ENCODE measurements at regions not wholly inside any gene's neighbourhood (a gene's known extent, or its start where the extent isn't known, plus 50 kb on each side); places are given as distances from the start of the nearest gene placed in this dataset.

DNA sequence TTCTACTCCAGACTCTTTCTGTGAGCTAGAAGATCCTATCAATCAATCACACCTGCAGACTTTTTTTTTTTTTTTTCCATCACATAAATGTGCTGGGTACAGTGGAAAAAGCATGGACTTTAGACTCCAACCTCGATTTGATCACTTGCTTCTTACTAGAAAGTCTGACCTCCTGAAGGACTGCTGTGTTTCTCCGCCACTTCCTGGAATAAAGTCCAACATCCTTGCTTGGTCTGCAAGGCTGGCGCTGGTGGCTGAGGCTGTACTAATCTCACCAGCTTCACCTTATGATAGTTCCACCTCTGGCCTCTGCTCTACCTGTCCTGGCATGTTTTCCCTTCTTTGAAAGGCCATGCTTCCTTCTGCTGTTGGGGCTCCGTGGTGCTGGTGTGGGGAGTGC, 60.9 kb upstream of the SESN3 start:
- Mint-ChIP-seq H3K9me3 (no peaks in the 10 kb centered on the region), H3K27ac (no peak overlapping the region), H3K36me3 (ENCODE audit: low read depth) (no peaks in the 10 kb centered on the region), H3K4me3 (no peak overlapping the region), H3K4me1 (ENCODE audit: low read depth) (no peaks in the 10 kb centered on the region), H3K27me3 (ENCODE audit: insufficient read depth) (no peaks in the 10 kb centered on the region)
- no peak for DNase-seq
- TF ChIP-seq, protein P1, sequence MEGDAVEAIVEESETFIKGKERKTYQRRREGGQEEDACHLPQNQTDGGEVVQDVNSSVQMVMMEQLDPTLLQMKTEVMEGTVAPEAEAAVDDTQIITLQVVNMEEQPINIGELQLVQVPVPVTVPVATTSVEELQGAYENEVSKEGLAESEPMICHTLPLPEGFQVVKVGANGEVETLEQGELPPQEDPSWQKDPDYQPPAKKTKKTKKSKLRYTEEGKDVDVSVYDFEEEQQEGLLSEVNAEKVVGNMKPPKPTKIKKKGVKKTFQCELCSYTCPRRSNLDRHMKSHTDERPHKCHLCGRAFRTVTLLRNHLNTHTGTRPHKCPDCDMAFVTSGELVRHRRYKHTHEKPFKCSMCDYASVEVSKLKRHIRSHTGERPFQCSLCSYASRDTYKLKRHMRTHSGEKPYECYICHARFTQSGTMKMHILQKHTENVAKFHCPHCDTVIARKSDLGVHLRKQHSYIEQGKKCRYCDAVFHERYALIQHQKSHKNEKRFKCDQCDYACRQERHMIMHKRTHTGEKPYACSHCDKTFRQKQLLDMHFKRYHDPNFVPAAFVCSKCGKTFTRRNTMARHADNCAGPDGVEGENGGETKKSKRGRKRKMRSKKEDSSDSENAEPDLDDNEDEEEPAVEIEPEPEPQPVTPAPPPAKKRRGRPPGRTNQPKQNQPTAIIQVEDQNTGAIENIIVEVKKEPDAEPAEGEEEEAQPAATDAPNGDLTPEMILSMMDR (IDR thresholded peaks at IDR 0.05): no peak

DNA sequence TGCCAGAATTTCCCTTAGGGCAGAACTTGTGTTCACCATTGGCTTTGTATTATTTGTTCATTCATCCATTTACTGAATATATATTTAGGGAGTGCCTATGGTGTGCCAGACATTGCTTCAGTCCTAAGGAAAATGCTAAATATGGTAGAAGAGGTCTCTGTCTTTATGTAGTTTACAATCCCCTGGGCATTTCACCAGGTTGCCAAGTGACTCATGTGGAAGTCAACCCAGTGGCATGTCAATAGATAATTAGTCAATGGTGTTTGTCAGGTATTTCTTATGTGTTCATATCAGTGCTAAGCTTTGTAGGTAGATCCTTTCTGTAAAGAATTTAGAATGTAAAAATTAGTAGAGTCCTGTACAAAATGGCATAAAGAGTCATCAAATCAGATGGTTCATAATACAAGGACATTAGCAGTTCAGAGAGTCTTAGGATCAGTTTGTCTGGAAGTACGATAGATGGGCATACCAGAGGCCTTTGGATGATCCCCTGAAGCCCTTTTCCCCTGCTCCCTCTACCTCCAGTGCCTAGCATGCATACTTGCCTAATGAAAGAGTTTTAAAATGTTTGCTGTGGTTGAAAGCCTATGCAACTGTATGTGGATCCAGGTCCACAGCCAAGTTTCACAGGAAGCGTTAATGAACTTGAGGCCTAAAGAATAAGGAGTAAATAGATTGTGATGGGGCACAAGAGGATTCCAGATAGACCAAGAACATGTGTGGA, 58.5 kb upstream of the SESN3 start:
- TF ChIP-seq, protein P1 (IDR thresholded peaks at IDR 0.05): no peak
- no peaks in the 10 kb centered on the region for H3K27me3 Mint-ChIP-seq (ENCODE audit: insufficient read depth)
- H3K4me1 Mint-ChIP-seq (ENCODE audit: low read depth): no peaks in the 10 kb centered on the region
- no peaks in the 10 kb centered on the region for H3K9me3 Mint-ChIP-seq
- no peaks in the 10 kb centered on the region for H3K36me3 Mint-ChIP-seq (ENCODE audit: low read depth)
- DNase-seq: no peak
- no peak overlapping the region for H3K27ac Mint-ChIP-seq
- no peak overlapping the region for H3K4me3 Mint-ChIP-seq

DNA sequence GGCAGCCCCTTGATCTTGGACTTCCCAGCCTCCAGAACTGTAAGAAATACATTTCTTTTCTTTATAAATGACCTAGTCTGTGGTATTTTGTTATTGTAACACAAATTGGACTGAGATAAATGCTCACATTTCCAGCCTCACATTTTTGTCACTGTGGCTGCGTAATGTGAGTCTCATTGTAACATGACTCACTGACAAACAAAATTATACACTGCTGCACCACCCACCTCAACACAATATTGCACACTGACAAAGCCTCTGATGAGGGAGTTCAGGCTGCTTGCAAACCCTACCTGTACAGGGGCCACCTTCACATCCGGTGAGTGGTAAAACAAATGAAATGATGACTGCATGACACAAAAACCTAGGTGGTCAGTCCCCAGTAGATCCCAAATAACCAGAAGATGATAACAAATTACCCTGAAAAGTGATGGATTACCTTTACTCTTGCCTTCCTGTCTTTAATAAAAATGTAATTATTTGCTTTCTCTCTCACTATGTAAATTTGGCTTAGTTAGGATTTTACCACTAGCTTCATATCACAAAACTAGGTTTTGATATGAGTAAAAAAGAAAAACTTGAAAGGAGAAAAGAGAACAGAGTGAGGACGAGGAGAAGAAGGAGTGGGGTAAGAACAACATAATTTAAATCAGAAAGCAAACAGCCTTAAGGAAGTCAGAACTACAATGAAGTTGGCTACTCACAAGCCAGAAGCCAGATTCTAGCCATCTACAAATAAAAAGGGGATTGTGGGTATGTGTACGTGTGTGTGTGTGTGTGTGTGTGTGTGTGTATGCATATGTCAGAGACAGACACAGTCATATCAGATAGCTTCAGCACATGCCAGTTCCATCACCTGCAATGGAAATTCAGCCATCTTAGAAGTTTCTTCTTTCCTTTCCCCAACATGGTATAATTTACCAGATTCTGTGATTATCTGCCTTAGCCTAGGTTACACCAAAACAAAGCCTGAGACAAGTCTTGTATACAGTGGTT, 53.4 kb upstream of the SESN3 start:
- H3K27ac Mint-ChIP-seq: no peak overlapping the region
- TF ChIP-seq, protein P1 (IDR thresholded peaks at IDR 0.05): no peak
- H3K4me1 Mint-ChIP-seq (ENCODE audit: low read depth): no peaks in the 10 kb centered on the region
- no peak overlapping the region for H3K4me3 Mint-ChIP-seq
- no peaks in the 10 kb centered on the region for H3K9me3 Mint-ChIP-seq
- H3K27me3 Mint-ChIP-seq (ENCODE audit: insufficient read depth): no peaks in the 10 kb centered on the region
- no peak for DNase-seq
- no peaks in the 10 kb centered on the region for H3K36me3 Mint-ChIP-seq (ENCODE audit: low read depth)

DNA sequence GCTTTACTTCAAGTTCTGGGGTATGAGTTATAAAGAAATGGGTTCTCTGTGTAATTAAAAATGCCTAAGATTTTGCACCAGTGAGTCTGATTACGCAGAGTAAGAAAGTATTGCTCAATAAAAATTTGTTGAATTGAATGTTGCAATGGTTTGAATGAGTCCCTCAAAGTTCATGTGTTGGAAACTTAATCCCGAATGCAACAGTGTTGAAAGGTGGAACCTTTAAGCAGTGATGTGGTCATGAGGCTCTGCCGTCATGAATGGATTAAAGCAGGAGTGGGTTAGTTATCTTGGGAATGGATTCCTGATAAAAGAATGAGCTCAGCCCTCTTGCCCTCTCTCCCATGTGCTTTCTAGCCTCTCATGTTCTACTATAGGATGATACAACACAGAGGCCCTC, 52.6 kb upstream of the SESN3 start:
- TF ChIP-seq, protein P1 (IDR thresholded peaks at IDR 0.05): no peak
- H3K9me3 Mint-ChIP-seq: no peaks in the 10 kb centered on the region
- no peak for DNase-seq
- no peaks in the 10 kb centered on the region for H3K27me3 Mint-ChIP-seq (ENCODE audit: insufficient read depth)
- H3K27ac Mint-ChIP-seq: no peak overlapping the region
- no peaks in the 10 kb centered on the region for H3K4me1 Mint-ChIP-seq (ENCODE audit: low read depth)
- H3K4me3 Mint-ChIP-seq: no peak overlapping the region
- no peaks in the 10 kb centered on the region for H3K36me3 Mint-ChIP-seq (ENCODE audit: low read depth)

DNA sequence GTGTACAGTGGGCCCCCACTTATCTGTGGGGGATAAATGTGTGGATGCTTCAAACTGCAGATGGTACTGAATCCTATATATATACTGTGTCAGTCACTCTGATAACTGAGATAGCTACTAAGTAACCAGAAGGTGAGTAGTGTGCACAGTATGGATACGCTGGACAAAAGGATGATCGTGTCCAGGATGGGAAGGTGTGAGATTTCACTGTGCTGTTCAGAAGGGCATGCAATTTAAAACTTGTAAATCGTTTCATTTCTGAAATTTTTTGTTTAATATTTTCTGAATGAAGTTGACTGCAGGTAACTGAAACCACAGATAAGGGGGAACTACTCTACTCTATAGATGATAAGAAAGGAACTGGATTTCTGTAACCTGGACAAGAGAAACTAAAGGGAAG, 52.1 kb upstream of the SESN3 start:
- no peaks in the 10 kb centered on the region for H3K36me3 Mint-ChIP-seq (ENCODE audit: low read depth)
- TF ChIP-seq, protein P1 (IDR thresholded peaks at IDR 0.05): no peak
- H3K27ac Mint-ChIP-seq: no peak overlapping the region
- DNase-seq: no peak
- no peaks in the 10 kb centered on the region for H3K4me1 Mint-ChIP-seq (ENCODE audit: low read depth)
- H3K4me3 Mint-ChIP-seq: no peak overlapping the region
- no peaks in the 10 kb centered on the region for H3K9me3 Mint-ChIP-seq
- H3K27me3 Mint-ChIP-seq (ENCODE audit: insufficient read depth): no peaks in the 10 kb centered on the region

Measured in HFFc6 (cell line).